ENCODE measurements at regions not wholly inside any gene's neighbourhood (a gene's known extent, or its start where the extent isn't known, plus 50 kb on each side); places are given as distances from the start of the nearest gene placed in this dataset.

DNA sequence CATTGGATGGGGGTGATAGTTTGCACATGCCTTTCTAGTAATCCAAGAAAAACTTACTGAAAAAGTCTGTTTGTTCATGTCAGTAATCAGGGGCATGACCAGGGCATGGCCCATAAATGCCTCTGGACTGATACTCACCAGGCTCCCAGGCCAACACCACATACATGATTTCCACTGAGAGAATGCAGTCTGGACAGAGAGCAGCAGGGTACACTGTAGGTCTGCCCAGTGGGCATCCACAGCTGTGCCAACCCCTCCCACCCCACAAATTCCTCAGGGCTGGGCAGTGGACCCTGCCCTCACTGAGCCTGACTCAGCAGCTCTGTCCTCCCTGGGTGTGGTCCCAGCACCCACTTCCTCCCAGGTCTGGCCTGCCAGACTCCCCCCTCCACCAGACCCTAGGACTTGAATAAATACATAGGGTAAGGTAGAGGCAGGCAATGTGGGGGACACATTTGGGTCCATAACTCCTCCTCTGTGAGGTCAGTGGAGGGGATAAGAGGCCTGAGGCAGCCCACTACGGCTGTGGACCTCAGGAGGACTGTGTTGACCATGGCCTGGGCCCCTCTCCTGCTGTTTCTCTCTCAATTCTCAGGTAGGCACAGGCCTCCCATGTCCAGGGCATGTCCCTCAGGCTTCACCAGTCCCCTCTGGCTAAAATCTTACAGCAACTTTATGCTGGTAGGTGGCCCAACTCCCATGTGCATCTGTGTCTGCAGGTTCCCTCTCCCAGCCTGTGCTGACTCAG lies 92.2 kb upstream of the TOP3B start:
- no peak for DNase-seq

DNA sequence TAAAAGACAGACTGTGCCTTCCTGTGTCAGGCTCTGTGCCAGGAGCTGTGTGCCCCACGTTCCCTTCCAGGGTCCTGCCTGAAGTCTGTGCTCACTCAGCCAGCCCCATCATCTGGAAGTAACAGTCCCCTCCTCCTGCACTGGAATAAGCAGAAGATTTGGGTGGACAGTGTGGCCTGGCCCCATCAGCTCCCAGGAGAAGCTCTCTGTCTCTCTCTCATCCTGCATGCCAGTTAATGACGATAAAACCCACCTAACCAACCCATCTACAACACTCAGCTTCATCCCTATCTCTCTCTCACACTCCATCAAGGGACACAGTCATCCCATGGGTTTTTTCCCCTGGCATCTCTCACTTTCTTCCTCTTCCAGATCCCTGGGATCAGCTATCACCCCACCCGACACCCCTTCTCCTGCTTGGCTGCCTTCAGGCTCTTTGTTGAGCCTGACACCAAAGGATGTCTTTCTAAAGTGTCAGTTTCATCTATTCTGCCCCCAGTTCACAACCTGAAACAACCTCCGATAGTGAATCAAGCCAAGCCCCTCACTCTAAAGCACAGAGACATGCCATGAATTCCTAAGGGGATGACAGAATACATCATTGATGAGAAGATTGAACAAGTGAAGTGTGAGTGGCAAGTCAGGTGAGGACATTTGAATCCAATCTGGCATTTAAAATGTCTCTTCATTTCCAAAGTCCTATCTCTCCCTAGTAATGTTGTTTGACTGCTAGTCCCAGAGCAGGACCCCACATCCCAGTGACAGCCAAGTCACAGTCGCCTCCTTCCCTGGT lies 91.4 kb upstream of the TOP3B start:
- DNase-seq, result peak; percentile 28

DNA sequence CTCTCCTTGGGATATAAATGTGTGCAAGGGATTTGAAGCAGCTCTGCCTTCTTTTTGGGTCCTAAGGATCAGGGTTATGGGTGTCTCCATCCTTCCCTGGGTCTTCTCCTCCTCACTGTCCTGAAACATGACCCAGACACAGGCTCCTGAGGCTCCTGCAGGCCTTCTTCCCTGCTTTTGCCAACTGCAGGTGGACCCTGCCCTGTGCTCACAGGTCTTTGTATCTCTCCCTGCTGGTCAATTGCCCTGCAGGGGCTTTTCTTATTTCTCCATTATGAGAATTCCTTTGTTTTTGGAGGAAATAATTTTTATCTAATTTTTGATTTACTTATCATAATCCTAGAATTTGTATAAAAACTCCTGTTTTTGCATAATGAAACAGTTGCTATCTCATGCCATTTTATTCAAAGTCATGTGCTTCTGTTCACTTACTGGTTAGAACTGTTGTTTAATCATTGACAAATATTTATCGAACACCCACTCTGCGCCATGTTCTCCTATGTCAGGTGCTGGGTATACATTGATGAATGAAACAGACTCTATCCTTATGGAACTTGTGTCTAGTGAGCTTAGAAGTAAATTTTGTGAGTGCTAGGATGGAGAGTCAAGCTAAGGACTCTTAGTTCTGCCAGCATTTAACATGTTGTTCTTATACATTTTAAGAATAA lies 89.7 kb upstream of the TOP3B start:
- no peak for DNase-seq

DNA sequence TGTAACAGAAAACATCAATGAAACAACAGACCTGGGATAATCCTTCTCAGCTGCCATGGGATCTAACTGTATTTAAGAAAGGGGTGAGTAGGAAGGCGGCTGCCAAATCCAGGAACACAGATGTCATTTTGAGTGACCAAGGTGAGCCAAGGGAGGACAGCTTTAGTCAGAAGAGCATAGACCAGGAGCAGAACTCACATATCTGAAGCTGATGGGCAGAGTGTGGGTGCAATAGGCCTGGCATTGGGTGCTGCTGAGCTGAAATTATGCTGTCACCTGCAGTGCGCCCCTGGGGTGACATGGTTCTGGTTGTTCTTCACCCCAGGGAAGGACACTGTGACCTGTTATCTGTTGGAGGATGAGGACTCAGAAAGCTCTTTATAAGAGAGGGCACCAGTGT lies 88.9 kb upstream of the TOP3B start:
- no peak for DNase-seq

DNA sequence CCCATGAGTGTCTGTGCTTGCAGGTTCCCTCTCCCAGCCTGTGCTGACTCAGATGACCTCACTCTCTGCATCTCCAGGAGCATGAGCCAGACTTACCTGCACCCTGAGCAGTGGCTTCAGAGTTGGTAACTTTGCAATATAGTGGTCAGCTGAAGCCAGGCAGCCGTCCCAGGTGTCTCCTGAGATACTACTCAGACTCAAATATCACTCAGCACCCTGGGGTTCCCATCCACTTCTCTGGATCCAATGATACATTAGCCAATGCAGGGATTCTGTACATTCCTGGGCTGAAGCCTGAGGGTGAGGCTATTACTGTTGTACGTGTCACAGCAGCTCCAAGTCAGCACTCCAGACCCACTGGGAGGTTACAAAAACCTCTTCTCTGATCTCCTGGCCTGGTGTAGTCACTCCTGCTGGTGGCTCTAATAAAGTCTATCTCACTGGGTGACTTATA lies 87.8 kb upstream of the TOP3B start:
- DNase-seq, result no peak

DNA sequence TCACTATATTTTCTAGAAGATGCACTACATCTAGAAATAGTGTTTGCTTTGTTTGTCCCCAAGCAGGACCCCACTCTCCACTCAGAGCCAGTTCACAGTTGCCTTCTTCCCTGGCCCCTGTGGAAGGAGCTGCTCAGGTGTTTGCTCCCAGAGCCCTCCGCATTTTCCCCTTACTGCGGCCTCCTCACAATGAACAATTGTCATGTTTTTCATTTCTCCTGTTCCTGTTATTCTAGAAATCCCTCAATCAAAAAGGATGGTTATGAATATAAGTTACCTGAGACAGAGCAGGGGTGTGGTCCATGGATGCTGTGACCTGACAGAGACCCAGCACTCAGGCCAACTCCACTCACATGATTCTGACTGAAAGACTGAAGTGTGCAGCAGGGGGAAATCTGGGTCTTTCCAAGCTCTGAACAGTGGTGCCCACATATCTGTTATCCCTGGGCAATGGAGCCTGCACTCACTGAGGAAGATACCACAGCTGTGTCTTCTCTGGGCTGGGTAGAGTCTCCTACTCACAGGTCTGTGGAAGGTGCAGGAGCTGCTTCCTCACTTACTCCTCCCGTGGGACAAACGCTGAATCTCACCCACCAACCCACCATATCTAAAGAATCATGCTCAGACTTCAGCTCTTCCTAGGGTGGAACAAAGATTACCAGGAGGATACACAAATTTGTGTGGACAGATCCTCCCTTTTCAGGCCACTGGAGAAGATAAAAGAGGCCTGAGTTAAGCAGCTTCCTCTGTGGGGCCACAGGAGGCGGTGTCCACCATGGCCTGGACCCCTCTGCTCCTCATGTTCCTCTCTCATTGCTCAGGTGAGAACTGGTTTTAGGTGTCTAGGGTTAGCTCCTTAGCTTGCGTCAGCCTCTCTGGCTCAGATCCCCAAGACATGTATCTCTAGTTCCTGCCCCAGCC lies 87.1 kb upstream of the TOP3B start:
- DNase-seq, result no peak

DNA sequence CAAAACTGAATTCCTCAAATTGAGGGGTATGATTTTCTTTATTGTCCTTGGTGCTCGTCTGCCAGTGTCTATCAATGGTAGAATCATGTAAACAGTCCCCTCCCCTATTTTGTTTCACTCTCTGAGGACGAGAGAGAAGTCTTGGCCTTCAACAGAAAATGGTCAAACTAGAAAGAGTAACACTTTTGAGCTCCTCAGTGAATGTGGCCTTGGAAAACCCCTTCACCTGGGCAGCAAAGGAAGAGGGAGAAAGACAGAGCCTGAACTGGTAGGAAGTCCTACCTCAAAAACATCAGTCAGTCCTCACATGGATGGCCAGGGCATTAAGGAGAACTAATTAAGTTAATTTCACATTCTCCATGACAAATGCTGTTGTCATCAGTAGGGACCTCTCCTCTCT lies 86.1 kb upstream of the TOP3B start:
- DNase-seq, result no peak

DNA sequence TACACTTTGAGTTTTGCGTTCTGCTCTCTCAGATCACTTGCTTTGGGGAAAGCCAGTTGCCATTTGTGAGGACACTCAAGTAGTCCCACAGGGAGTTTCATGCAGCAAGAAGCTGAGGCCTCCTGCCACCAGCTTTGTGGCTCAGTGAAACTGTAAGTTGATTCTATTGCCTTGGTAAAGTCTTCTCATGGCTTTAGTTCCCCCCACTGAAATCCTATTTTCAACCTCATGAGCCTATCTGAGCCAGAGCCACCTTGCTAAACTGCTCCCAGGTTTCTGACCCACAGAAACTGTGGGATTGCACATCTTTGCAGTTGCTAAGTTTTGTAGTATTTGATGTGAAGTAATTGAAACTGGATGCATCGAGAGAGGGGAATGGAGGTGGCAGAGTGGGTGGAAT lies 85.4 kb upstream of the TOP3B start:
- no peak for DNase-seq

DNA sequence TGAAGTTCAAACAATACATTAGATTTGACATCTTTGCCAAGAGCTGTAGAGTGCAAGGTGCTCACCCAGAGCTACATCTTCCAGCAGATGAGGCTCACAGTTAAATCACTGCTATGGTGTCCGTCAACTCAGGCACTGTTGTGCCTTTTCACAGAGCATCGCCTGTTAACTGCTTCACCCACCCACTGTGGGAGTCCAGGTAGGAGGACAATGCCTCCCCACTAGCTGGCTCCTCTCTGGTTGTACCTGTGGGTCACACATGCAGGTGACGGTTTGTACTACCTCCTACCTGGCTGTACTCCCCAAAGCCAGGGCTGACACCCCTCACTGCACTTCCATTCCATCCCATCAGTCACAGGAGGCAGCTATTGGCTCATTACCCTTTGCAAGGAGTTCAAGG lies 84.6 kb upstream of the TOP3B start:
- no peak for DNase-seq

DNA sequence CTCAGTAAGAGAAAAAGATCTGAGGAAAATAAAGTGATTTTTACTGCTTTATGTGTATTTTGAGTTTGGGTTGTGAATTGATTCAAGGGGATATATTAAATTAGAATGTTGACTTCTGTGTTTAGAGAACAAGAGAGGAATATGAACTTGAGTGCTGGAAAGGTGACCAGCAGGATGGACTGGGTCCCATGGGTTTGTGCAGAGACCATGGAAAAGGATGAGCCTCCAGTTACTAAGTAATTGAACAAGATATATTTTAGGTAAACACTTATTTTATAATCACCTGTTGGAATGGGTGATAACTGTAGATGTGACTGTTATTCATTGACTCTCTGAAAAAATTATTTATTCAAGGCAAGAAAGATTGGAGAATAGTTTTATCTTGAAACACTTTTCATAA lies 82.0 kb upstream of the TOP3B start:
- DNase-seq, result no peak

DNA sequence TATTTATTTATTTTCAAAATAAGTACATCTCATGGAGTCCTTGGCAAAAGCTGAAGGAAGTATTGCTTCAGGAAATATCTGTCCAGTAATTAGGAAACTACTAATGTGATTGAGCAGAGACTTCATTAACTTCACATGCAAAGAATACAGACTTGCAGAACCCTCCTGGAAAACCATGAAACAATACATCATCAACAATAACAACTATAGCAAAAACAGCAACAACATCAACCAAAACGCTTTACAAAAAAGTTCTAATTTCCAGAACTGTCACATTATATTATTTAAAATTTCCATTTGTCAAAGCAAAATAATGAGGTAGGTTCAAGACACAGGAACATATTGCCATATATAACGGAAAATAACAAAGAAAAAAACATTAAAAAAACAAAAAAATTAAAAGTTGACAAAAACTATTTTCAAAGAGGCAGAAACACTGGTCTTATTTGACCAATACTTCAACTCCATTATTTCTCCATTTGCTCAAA lies 79.8 kb upstream of the TOP3B start:
- no peak for DNase-seq

DNA sequence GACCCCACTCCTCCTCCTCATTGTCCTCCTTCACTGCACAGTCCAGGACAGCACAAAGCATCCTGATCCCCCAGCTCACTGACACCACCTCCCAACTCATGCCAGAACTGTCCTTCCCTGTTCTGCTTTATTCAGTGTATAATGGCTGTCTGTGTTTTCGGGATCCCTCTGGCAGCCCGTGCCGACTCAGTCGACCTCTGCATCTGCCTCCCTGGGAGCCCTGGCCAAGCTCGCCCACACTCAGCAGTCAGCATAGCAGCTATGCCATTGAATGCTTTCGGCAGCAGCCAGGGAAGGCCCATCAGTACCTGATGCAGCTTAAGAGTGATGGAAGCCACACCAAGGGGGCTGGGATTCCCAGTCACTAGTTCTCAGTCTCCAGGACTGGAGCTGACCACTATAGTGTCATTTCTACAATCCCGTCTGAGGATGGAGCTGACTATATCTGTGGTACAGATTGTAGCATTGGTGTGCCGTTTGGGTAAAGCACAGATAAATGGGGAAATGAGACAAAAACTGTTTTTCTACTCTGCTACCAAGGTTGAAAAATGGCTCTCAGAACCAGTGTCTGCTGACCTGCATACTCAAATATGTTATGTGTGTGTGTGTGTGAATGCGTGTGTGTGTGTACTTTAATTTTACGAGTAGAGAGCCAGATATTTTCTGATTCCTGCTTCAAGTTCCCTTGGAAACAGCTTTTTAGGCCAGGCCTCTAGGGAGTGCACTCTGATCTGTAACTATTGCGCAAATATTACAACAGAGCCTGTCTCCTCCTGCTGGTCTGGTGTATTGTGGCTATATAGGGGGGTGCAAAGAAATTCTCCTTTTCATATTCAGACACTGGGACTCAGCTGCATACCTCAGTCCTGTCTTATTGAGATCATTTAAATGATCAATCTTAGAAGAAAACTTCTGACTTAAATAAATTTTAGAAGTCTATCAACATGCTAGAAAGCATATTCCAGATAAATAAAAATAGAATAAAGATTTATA lies 78.8 kb upstream of the TOP3B start:
- peak; percentile 74 for DNase-seq

DNA sequence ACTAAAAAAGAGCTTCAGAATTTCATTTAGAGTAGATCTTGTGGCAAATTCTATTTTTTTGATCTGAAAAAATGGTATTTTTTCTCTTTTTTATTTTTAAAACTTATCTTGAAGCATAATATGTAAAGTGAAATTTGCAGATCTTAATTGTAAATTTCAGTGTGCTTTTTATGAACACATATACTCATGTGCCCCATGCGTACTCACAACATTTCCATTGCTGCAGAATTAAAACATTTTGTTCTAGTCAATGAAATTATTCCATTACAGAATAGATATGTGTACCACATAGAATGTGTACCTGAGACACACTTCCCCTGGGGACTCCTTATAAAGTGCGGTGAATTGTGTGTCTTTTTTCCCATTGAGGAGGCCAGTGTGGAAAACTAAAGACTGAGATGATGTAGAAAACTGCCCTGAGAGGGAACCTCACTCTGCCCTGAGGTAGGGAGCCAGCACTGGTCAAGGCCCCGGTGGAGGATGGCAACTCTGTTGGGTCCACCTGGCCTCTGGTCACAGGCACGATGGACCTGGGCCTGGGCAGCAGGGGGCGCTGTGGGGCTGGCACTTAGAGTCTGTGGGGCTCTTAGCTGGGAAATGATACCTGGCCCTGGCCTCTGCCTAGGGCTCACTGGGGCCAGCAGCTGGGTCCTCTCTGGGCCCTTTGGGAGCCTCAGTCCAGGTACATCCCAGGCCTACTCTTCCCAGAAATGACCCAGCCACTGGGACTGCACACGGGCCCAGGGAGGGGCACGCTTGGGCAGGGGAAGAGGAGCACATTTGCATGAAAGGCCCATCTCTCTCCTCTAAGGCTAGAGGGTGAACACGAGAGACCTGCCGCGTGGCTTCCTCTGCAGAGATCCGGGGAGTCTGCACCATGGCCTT lies 77.9 kb upstream of the TOP3B start:
- peak; percentile 60 for DNase-seq

DNA sequence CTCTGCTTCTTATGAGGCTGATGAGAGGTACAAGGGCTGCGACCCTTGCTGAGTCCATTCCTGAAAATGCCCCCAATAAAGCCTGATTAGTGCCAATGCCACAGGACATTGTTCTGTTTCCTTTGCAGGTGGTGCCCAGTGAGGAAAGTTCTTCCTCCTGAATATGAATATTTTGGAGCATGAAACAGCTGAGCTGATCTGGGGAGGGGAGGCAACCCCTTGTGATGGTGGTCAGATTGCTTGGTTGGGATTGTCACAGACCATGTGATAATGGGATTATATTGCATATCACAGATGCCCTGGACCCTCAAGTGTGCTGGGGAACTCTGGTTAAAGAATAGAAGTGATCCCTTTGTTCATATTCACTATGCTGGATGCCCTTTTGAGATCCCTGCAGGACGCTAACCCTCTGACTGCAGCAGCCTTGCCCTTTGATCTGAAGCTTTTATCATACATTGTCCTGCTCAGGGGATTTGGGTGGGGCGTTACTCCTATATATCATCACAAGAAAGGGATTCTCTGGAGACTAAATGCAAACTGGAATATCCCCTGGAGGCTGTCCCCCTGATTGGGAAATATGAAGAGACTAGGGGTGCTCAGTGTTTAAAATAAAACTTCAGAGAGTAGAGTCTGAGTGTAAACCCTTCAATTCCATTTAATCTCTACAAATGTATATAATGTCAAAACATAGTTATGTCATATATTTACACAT lies 76.9 kb upstream of the TOP3B start:
- peak; percentile 8 for DNase-seq

DNA sequence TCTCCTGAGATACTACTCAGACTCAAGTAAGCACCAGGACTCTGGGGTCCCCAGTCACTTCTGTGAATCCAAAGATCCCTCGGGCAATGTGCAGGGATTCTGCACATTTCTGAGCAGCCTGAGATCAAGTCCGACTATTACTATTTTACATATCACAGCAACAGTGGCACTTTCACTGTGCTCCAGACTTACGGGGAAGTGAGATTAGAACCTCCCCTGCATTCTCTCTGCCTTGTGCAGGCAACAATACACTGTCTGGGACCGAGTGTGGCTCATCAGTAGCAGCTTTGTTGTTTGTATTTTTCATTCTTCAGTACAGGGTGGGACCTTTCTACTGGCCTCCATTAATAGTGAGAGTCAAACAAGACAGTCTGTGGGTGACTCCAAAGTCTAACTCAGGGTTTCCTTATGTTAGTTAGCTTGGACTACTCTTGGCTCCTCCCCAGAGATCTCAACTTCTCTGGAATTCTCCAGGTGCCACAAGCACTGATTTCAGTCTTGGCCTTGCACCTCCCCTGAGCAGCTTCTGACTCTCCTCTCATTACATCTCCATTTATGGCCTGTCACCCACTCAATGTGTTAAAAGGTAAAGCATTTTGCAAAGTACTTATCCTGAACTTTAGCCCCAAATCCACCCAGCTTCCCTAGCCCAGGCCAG lies 76.2 kb upstream of the TOP3B start:
- no peak for DNase-seq

DNA sequence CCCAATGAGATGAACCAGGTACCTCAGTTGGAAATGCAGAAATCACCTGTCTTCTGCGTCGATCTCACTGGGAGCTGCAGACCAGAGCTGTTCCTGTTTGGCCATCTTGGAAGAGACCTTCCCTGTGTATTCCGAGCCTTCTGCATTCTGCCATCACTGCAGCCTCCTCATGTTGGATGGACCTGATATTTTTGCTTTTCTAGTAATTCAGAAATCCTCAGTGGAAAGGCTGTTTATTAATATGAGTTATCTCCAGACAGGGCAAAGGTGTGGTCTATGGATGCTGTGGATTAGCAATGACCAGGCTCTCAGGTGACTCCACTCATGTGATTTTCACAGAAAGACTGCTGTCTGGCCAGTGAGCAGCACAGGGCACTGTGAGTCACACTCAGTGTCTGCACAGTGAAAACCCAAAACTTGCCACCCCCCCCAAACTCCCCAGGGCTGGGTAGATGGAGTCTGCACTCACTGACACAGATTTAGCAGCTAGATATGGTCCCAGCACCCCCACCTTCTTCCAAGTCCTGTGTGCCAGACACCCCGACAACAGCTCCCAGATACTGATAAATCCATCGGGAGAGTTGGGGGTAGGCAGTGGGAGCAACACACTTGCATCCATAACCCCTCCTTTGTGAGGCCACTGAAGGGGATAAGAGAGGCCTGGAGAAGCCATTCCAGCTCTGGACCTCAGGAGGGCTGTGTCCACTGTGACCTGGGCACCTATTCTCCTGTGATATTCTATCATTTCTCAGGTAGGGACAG lies 75.2 kb upstream of the TOP3B start:
- no peak for DNase-seq

DNA sequence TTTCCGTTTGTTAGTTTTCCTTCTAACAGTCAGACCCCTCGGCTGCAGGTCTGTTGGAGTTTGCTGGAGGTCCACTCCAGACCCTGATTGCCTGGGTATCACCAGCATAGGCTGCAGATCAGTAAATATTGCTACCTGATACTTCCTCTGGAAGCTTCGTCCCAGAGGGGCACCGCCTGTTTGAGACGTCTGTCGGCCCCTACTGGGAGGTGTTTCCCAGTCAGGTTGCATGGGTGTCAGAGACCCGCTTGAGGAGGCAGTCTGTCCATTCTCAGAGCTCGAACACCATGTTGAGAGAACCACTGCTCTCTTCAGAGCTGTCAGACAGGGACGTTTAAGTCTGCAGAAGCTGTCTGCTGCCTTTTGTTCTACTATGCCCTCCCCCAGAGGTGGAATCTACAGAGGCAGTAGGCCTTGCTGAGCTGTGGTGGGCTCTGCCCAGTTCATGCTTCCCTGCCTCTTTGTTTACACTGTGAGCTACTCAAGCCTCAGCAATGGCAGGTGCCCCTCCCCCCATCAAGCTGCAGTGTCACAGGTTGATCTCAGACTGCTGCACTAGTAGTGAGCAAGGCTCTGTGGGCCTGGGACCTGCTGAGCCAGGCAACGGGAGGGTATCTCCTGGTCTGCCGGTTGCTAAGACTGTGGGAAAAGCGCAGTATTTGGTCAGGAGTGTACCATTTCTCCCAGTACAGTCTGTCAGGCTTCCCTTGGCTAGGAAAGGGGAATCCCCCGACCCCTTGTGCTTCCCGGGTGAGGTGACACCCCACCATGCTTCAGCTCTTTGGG lies 74.4 kb upstream of the TOP3B start:
- peak; percentile 62 for DNase-seq
